Left ventricle myocardium inferior (tissue), 1 donor: ENCODE measurements at regions not wholly inside any gene's neighbourhood (a gene's known extent, or its start where the extent isn't known, plus 50 kb on each side); places are given as distances from the start of the nearest gene placed in this dataset.
"Not testable (repeated sequence)": the region's sequence is repeated elsewhere in the genome, so short reads cannot be mapped to it uniquely, and the experiment has no call there.

Source experiments
- DNase-seq: peaks from one replicate; pipeline ENCODE4 v3.0.0-alpha.2; 2020
- H3K27ac ChIP-seq: fragments of 200-600 bp; replicated peaks from 2 replicates; pipeline ENCODE4 v1.8.0; 2021
- H3K27me3 ChIP-seq: fragments of 200-600 bp; 2 replicates; pipeline ENCODE4 v1.8.0; 2021; ENCODE audit warnings: low read depth
- H3K36me3 ChIP-seq: fragments of 200-600 bp; 2 replicates; pipeline ENCODE4 v1.8.0; 2021
- H3K4me1 ChIP-seq: fragments of 200-600 bp; 2 replicates; pipeline ENCODE4 v1.8.0; 2021
- H3K4me3 ChIP-seq: fragments of 200-600 bp; 2 replicates; pipeline ENCODE4 v1.8.0; 2021; ENCODE audit warnings: mild to moderate bottlenecking, moderate library complexity
- H3K9me3 ChIP-seq: fragments of 200-600 bp; replicated peaks from 2 replicates; pipeline ENCODE4 v1.8.0; 2021
- intact Hi-C: fragments of 100-400 bp; cut with micrococcal nuclease; formaldehyde crosslinking; loops from one replicate; pipeline ENCODE4 v1.11.0; 2022
- donor health status: DM: no; HTN: yes; CAD: no; lungs with severe emphysema.

DNA sequence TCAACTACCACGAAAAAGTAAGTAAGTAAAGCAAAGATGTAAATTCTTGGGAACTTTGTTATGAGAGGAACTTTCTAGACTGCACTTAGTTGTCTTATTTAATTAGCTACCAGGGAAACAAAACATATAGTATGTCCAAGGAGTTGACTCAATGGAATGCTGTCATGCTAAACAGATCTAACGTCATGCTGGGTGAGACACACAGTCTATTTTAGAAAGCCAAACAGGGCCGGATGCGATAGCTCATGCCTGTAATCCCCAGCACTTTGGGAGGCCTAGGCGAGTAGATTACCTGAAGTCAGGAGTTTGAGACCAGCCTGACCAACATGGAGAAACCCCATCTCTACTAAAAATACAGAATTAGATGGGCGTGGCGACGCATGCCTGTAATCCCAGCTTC, 146.4 kb downstream of the NPIPA8 start:
- H3K4me3 ChIP-seq, intact Hi-C loops, H3K27ac ChIP-seq, DNase-seq, H3K27me3 ChIP-seq, H3K36me3 ChIP-seq, H3K4me1 ChIP-seq, H3K9me3 ChIP-seq: not testable (repeated sequence)

DNA sequence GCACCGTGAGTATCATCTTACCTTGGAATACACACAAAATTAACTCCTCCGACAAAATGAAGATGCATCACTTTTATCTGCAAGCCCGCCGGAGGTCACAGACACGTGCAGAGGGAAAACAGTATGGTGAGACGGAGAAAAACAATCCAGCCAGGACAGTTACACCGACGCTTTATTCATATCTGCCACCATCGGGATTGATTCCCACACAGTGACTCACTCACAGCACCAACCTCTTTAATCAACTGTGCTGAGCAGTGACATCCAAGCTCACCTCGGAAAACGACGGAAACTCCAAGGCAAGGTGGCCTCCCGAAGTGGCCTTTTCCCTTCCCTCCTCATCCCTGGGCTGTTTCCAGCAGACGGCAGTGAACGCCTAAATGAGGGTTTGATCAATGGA, 151.8 kb downstream of the NPIPA8 start:
- DNase-seq, H3K27me3 ChIP-seq, H3K27ac ChIP-seq, H3K4me1 ChIP-seq, H3K9me3 ChIP-seq, intact Hi-C loops, H3K36me3 ChIP-seq, H3K4me3 ChIP-seq: not testable (repeated sequence)

DNA sequence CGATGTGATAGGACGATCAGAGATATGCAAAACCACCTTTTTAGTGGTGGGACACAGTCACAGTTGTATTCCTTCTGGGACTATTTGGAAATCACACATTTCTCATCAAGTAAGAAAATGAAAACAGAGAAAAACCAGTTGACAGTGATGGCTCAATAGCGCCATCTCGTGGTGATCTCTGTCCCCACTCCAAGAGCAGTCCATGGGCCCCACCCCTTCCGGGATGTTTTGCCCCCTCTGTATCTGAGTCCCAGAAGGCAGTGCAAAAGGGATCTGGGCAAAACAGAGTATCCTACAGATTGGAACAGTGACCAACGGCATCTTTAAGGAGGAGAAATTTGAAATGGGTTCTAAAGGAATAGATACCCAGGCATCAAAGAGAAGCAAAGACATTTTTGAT, 155.5 kb downstream of the NPIPA8 start:
- H3K27ac ChIP-seq, H3K4me1 ChIP-seq, DNase-seq, H3K36me3 ChIP-seq, intact Hi-C loops, H3K4me3 ChIP-seq, H3K9me3 ChIP-seq, H3K27me3 ChIP-seq: not testable (repeated sequence)

DNA sequence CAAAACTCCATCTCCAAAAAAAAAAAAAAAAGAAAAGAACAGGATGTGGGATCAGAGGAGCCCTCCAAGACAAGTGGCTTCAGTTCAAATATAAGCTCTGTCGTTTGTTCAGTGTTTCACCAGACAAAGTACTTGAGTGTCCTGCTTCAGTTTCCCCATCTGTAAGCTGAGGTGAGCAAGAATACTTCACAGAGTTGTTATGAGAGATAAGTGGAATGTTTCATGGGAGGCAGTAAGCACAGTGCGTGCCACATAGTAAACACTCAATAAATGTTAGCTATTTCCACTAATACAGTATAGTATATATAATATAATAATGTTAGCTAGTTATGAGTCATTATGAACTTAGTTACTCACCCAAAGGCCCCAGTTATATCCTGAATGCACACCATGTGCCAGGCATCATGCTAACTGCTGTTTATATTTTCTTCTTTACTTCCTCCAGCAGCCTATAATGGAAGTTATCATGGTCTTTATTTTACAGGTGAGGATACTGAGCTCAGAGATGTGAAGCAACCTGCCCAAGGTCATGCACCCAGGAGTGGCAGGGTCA, 162.5 kb downstream of the NPIPA8 start:
- DNase-seq, H3K4me3 ChIP-seq, H3K4me1 ChIP-seq, H3K27ac ChIP-seq, intact Hi-C loops, H3K9me3 ChIP-seq, H3K36me3 ChIP-seq, H3K27me3 ChIP-seq: not testable (repeated sequence)

DNA sequence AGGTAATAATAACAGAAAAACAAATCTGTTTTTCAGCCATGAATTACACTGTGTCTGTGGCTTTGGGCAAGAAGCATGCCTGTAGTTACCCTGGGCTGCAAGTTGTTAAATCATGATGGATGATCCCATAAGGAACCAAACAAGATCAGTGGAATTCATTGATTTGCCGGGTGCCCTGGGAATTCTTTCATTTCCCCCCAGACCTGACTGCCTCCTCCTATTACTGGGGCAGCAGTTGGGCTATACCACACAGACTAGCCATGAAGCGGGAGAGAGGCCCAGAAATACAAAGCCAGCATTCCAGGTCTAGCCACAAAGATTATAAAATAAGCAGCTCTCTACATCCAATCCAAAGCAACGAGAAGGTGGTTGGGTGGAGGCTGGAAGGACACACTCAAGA, 174.2 kb downstream of the NPIPA8 start:
- H3K4me1 ChIP-seq, H3K27me3 ChIP-seq, H3K4me3 ChIP-seq, DNase-seq, H3K36me3 ChIP-seq, intact Hi-C loops, H3K27ac ChIP-seq: not testable (repeated sequence)
- H3K9me3 ChIP-seq, result peaks cover 17% of the 10 kb centered on the region

DNA sequence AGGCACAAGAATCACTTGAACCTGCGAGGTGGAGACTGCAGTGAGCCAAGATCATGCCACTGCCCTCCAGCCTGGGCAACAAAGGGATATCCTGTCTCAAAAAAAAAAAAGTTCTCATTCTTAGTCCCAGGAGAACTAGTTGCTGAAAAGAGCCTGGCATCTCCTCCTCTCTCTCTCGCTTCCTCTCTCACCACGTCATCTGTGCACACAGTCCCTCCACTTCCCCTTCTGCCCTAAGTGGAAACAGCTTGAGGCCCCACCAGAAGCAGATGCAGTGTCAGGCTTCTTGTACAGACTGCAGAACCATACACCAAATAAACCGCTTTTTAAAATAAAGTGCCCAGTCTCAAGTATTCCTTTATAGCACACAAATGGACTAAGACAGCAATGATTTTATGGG, 175.3 kb downstream of the NPIPA8 start:
- H3K27ac ChIP-seq, H3K4me3 ChIP-seq, DNase-seq, H3K4me1 ChIP-seq, H3K27me3 ChIP-seq, intact Hi-C loops, H3K36me3 ChIP-seq: not testable (repeated sequence)
- peaks cover 18% of the 10 kb centered on the region for H3K9me3 ChIP-seq

DNA sequence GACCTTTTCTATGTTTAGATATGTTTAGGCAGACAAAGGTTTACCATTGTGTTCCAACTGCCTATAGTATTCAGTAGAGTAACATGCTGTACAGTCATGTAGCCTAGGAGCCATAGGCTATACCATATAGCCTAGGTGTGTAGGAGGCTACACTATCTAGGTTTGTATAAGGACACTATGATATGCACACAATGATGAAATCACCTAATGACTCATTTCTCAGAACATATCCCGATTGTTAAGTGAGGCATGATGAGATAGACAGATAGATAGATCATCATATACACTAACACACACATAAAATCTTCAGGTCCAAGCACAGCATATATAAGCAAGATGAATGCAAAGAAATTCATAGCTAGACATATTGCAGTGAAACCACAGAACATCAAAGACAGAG, 177.4 kb downstream of the NPIPA8 start:
- H3K27ac ChIP-seq, H3K4me1 ChIP-seq, H3K27me3 ChIP-seq, H3K4me3 ChIP-seq, intact Hi-C loops, H3K36me3 ChIP-seq, DNase-seq, H3K9me3 ChIP-seq: not testable (repeated sequence)

DNA sequence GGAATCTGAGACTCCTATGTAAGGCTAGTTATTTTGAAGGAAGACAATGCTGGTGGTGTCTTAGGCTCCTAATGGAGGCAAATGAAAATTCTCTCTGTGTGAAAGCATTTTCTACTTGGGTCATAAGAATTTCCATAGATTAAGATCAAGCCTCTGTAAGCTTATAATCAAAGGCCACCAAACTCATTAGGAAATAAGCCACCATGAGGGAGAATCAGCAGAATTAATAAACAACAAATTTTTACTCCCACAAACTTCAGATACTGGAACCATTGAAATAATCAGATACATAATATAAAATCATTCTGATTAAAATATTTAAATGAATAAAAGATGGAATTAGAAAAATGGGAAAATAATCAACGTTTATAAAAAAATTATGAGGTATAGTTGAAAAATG, 178.7 kb downstream of the NPIPA8 start:
- H3K36me3 ChIP-seq, H3K4me1 ChIP-seq, H3K9me3 ChIP-seq, H3K4me3 ChIP-seq, H3K27ac ChIP-seq, intact Hi-C loops, H3K27me3 ChIP-seq, DNase-seq: not testable (repeated sequence)

DNA sequence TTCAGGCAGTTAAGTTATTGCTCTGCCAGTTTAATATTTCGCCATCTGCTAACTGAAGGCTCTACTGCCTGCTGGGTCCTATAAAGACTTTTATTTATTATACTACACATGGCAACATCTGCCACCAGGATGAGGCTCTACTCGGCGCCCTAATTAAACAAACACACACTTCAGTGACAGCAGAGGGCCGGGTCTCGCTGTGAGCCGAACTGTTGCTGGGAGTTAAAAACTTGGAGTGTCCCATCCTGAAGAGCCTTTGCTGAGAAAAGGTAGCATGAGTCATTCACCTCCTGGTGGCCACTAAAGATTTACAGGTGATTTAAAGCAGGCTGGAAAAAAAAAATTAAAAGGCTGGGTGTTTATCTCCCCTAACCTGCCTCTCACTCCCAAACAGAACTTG, 183.7 kb downstream of the NPIPA8 start:
- not testable (repeated sequence) for H3K4me1 ChIP-seq, DNase-seq

DNA sequence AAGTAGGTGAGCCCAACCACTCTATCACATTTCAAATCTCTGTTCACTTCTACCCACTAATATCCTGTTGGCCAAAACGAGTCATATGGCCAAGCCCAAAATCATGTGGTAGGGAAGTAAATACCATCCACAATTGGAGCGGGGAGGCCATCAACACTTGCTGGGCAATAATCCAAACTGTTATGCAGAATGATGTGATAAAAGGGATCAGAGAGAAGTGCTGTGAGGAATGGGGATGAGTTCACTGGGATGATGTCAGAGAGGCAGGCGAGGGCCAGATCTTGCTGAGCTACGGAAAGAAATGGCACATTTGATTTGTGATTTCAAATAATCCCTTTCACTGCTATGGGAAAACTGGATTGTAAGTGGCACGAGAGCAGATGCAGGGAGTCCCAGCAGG, 188.4 kb downstream of the NPIPA8 start:
- H3K27ac ChIP-seq, H3K9me3 ChIP-seq, intact Hi-C loops, H3K4me3 ChIP-seq, DNase-seq, H3K36me3 ChIP-seq, H3K27me3 ChIP-seq, H3K4me1 ChIP-seq: not testable (repeated sequence)

More for the DNA sequence above, 183.7 kb downstream of the NPIPA8 start:
- H3K27me3 ChIP-seq, H3K27ac ChIP-seq, H3K36me3 ChIP-seq, H3K4me3 ChIP-seq, intact Hi-C loops: not testable (repeated sequence)
- peaks cover 14% of the 10 kb centered on the region for H3K9me3 ChIP-seq

DNA sequence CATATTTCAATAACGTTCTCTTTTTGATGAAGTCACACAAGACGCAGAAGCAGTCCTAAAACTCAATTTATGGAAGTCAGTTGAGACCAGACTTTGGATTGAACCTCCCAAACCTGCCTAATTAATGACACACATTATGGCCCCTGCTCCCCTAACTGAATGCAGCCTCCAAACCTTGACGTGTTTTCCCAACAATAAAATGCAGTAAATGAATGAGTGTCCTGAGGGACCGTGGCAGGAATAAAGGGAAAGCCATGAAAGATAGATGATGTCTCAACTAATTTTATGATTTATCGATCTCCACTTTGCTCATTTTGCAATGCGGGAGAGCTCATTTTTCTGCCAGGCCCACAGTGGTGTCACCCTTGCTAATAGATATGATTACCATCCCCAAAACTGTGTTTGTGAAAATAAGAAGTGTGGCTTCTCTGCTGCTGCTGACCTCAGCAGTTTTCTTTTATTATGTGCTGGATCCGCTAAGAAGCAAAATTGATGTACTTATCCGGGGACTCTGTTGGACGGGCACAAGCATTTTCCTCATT, 189.9 kb downstream of the NPIPA8 start:
- H3K4me3 ChIP-seq, H3K27ac ChIP-seq, DNase-seq, intact Hi-C loops, H3K36me3 ChIP-seq, H3K4me1 ChIP-seq, H3K27me3 ChIP-seq, H3K9me3 ChIP-seq: not testable (repeated sequence)

DNA sequence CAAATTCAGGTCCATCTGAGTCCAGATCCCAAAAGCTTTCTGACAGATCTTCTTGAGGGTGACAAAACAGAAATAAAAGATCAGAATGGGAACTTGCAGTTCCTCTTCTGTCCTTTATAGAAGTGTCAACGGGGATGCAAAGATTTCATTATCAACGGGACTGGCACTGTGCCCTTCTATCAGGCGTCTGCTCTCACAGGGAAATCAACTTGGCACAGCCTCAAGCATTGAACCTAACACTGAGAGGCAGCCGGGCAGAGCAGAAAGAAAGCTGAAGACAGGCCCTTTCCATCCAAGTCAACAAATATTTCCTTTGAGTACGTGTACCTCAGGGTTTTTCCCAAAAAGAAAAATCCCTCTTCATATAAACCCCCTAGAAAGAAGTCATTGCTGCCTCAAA, 194.5 kb downstream of the NPIPA8 start:
- H3K9me3 ChIP-seq, H3K4me3 ChIP-seq, DNase-seq, intact Hi-C loops, H3K27me3 ChIP-seq, H3K4me1 ChIP-seq, H3K27ac ChIP-seq, H3K36me3 ChIP-seq: not testable (repeated sequence)

DNA sequence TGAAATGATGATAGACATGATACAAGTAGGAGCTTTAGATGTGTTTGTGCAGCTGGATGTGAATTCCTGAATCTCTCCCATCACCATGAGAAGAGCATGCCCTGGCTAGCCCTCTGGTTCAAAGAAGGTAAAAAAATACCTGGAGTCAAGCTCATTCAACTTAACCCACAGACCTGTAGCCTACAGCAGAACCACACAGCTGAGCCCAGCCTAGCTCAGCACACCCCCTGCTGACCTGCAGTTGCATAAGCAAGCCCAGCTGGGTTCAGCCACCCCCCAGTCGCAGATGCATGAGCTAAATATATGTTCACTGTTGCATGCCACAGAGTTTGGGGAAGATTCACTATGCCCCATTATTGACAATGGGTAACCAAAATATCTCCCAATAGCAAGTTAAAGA, 200.2 kb downstream of the NPIPA8 start:
- H3K4me1 ChIP-seq, H3K4me3 ChIP-seq, H3K27ac ChIP-seq, H3K27me3 ChIP-seq, H3K9me3 ChIP-seq, H3K36me3 ChIP-seq, DNase-seq, intact Hi-C loops: not testable (repeated sequence)

DNA sequence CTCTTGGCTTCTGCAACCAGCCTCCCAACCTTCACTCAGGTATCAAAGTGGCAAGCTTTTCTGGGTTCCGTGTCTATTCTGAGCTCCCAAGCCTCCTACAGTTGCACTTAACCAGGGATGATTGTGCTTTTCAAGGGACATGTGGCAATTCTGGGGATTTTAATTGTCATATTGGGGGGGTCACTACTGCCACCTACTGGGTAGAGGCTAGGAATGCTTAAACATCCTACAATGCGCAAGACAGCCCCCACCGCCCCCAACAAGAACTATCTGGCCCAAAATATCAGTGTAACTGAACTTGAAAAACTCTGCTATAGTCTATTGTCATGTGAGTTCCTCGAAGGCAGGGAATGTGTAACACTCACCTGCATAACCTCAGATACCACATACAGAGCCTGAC, 201.5 kb downstream of the NPIPA8 start:
- H3K36me3 ChIP-seq, H3K27me3 ChIP-seq, H3K9me3 ChIP-seq, intact Hi-C loops, H3K4me1 ChIP-seq, H3K27ac ChIP-seq, H3K4me3 ChIP-seq, DNase-seq: not testable (repeated sequence)
